ENCODE measurements at regions not wholly inside any gene's neighbourhood (a gene's known extent, or its start where the extent isn't known, plus 50 kb on each side); places are given as distances from the start of the nearest gene placed in this dataset.

DNA sequence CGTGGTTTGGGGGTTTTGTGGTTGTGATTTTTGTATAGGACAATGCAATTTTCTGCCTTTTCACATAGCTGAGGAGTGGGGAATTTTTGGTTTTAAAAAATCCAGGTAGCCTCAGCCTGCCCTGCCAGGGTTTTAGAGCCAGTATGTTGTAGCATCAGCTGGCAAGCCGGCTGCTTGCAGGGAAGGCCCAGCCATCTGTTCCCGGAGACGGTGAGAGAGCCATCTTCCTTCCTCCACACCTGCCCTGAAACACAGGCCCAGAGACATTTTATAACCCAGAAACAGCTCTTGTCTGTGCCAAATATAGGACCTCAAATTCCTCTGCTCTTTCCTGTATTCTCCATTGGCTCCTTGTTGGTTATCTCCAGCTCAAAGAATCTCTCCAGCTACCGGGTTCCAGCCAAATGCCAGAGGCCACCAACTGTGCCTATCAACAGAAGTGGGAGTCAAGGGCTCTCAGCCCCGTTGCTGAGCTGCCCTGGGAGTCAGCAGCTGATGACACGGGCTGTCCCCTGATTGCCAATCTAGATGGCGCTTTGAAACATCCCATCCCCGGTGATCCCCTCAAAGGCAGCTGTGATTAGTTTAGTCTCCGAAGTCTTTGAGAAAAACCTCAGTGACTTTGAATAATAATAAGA is 595.2 kb downstream of the MID1IP1 start:
- CTCF ChIA-PET, result no interaction called here
- dilution Hi-C loops (cut with HindIII; ENCODE audit: low sequenced_read_pairs, unreplicated experiment), result no loop called here
- in situ Hi-C loops (cut with MboI; ENCODE audit: low sequenced_read_pairs), result no loop called here

More for the DNA sequence above, 595.2 kb downstream of the MID1IP1 start:
- H3K4me2 ChIP-seq (ENCODE audit: low read depth, low read length), result no peak overlapping the region
- no peak overlapping the region for H4K8ac ChIP-seq (ENCODE audit: low read depth in 2 of 2, low read length in 2 of 2)
- DNase-seq (no peak), ATAC-seq (ENCODE audit: low read depth) (no peak)
- no peak for TF ChIP-seq FOS (IDR thresholded peaks at IDR 0.05; ENCODE audit: low read depth, low read length)
- TF ChIP-seq, protein P1, sequence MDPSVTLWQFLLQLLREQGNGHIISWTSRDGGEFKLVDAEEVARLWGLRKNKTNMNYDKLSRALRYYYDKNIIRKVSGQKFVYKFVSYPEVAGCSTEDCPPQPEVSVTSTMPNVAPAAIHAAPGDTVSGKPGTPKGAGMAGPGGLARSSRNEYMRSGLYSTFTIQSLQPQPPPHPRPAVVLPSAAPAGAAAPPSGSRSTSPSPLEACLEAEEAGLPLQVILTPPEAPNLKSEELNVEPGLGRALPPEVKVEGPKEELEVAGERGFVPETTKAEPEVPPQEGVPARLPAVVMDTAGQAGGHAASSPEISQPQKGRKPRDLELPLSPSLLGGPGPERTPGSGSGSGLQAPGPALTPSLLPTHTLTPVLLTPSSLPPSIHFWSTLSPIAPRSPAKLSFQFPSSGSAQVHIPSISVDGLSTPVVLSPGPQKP (IDR thresholded peaks at IDR 0.05; ENCODE audit: borderline replicate concordance, low read depth, low read length), result no peak
- TF ChIP-seq, protein P2, sequence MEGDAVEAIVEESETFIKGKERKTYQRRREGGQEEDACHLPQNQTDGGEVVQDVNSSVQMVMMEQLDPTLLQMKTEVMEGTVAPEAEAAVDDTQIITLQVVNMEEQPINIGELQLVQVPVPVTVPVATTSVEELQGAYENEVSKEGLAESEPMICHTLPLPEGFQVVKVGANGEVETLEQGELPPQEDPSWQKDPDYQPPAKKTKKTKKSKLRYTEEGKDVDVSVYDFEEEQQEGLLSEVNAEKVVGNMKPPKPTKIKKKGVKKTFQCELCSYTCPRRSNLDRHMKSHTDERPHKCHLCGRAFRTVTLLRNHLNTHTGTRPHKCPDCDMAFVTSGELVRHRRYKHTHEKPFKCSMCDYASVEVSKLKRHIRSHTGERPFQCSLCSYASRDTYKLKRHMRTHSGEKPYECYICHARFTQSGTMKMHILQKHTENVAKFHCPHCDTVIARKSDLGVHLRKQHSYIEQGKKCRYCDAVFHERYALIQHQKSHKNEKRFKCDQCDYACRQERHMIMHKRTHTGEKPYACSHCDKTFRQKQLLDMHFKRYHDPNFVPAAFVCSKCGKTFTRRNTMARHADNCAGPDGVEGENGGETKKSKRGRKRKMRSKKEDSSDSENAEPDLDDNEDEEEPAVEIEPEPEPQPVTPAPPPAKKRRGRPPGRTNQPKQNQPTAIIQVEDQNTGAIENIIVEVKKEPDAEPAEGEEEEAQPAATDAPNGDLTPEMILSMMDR (conservative IDR thresholded peaks at IDR 0.05; ENCODE audit: low read depth, low read length), result no peak
- TF ChIP-seq RAD21 (IDR thresholded peaks at IDR 0.05; ENCODE audit: low read length), result no peak
- no peak for TF ChIP-seq MXI1 (IDR thresholded peaks at IDR 0.05; ENCODE audit: borderline replicate concordance, low read depth, low read length)
- no peak overlapping the region for H2AK9ac ChIP-seq (replicated peaks; ENCODE audit: low read depth, low read length, poor library complexity)
- H2BK15ac ChIP-seq (ENCODE audit: low read depth, low read length), result no peak overlapping the region
- no peak overlapping the region for H3K56ac ChIP-seq (ENCODE audit: extremely low read depth, insufficient read depth, low read length)
- H4K20me1 ChIP-seq (ENCODE audit: insufficient read depth, low read length), result no peaks in the 10 kb centered on the region
- H3K23ac ChIP-seq (ENCODE audit: low read depth, low read length), result no peak overlapping the region
- 83% methylated on average over 1 of the region's 10 CpGs; no CpG with 5 or more reads in 1 of the 2 experiments for WGBS, 2 experiments (ENCODE audit: extremely low coverage in 2 of 2, insufficient read length in 1 of 2)
- H3K9ac ChIP-seq (ENCODE audit: low read depth, low read length), result no peak overlapping the region
- no peak overlapping the region for H3K14ac ChIP-seq (replicated peaks; ENCODE audit: low read depth, low read length)
- no peak overlapping the region for H2AK5ac ChIP-seq (ENCODE audit: low read depth, low read length)
- H3K4me1 ChIP-seq (ENCODE audit: control insufficient read depth, insufficient read depth, low read length), result no peaks in the 10 kb centered on the region
- no peak overlapping the region for H3K4me3 ChIP-seq (ENCODE audit: insufficient read depth, low read depth, low read length)
- intact Hi-C loops (cut with micrococcal nuclease), result no loop called here
- H3K18ac ChIP-seq (ENCODE audit: low read depth, low read length), result no peak overlapping the region
- H3K4ac ChIP-seq (ENCODE audit: low read depth, low read length), result no peak overlapping the region
- POLR2A ChIA-PET (ENCODE audit: unreplicated experiment), result no interaction called here
- H2AFZ ChIP-seq (replicated peaks; ENCODE audit: low read length, poor library complexity), result no peak overlapping the region
- no peaks in the 10 kb centered on the region for H3K36me3 ChIP-seq (ENCODE audit: control insufficient read depth, insufficient read depth, low read length)
- H2BK5ac ChIP-seq (ENCODE audit: low read depth, low read length, poor library complexity, severe bottlenecking), result no peak overlapping the region
- H2BK120ac ChIP-seq (ENCODE audit: low read depth, low read length), result no peak overlapping the region
- H4K91ac ChIP-seq (ENCODE audit: insufficient read depth, low read depth, low read length), result no peak overlapping the region
- no TSS peak for BruUV-seq (replicated peaks)
- H2BK20ac ChIP-seq (ENCODE audit: low read depth, low read length), result no peak overlapping the region
- no peak overlapping the region for H4K5ac ChIP-seq (ENCODE audit: low read depth, low read length)
- no peaks in the 10 kb centered on the region for H3K9me1 ChIP-seq (ENCODE audit: insufficient read depth, low read length)
- peaks cover 8% of the 10 kb centered on the region for H3K27me3 ChIP-seq (ENCODE audit: control insufficient read depth, insufficient read depth, low read length)
- H3K9me3 ChIP-seq (ENCODE audit: control insufficient read depth, insufficient read depth, low read length), result no peaks in the 10 kb centered on the region
- H3K27ac ChIP-seq (ENCODE audit: insufficient read depth, low read length), result no peak overlapping the region
- H3K79me1 ChIP-seq (ENCODE audit: low read depth in 1 of 2, low read length in 2 of 2), result no peaks in the 10 kb centered on the region

Data from IMR-90 (cell line).